ENCODE measurements at regions not wholly inside any gene's neighbourhood (a gene's known extent, or its start where the extent isn't known, plus 50 kb on each side); places are given as distances from the start of the nearest gene placed in this dataset.
"Not testable (repeated sequence)": the region's sequence is repeated elsewhere in the genome, so short reads cannot be mapped to it uniquely, and the experiment has no call there.

DNA sequence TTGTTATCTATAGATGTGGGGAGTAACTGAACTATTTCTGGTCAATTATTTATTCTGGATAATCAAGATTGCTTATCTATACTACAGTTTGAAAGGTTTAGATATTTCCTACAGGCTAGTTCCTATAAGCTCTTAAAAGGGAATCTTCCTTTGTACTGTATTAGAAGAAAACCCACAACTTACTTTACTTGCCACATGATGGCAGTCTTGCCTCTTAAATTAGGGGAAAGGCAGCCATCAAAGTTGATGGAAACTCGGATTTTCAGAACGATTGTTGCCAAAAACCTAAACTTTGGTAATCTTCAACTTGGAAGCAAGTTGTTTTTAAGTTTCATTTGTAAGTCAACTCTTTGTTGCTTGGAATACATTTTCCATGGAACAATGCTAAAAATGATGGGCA, 77.2 kb upstream of the AGTPBP1 start:
- H3K4me1 ChIP-seq (ENCODE audit: insufficient read depth, low read length); H3K9me3 ChIP-seq (ENCODE audit: low read length); CTCF ChIA-PET (ENCODE audit: low intra/inter-chr PET ratio, low total read pairs); H3K9ac ChIP-seq (ENCODE audit: insufficient read depth, low read depth, low read length); H3K27ac ChIP-seq (ENCODE audit: extremely low read length, insufficient read depth, low read length); H3K36me3 ChIP-seq (replicated peaks in 1 of 2; ENCODE audit: control insufficient read depth in 1 of 2, insufficient read depth in 2 of 2, low read length in 2 of 2); H3K4me3 ChIP-seq (replicated peaks in 1 of 3; ENCODE audit: insufficient read depth in 1 of 3, low read depth in 2 of 3, low read length in 3 of 3); H2AFZ ChIP-seq (ENCODE audit: low read length); in situ Hi-C loops (cut with HindIII; ENCODE audit: extremely low pct_ligation_motif_present, low pct_unique_long_range_greater_than_20kb); H3K79me2 ChIP-seq (ENCODE audit: insufficient read depth, low read length); intact Hi-C loops (cut with micrococcal nuclease; ENCODE audit: unreplicated experiment); H4K20me1 ChIP-seq (ENCODE audit: insufficient read depth, low read length); H3K4me2 ChIP-seq (ENCODE audit: low read depth, low read length); BruUV-seq (replicated peaks); POLR2A ChIA-PET; H3K27me3 ChIP-seq (ENCODE audit: control insufficient read depth in 1 of 2, insufficient read depth in 2 of 2, low read length in 2 of 2): not testable (repeated sequence)
- WGBS (ENCODE audit: low lambda C conversion rate) = 62% methylated on average over 2 of the region's 2 CpGs
- ATAC-seq = peak; percentile 67
- DNase-seq (ENCODE audit: low spot score) = peak; percentile 7
- FAIRE-seq = peak; percentile 99
- TF ChIP-seq, protein P1, sequence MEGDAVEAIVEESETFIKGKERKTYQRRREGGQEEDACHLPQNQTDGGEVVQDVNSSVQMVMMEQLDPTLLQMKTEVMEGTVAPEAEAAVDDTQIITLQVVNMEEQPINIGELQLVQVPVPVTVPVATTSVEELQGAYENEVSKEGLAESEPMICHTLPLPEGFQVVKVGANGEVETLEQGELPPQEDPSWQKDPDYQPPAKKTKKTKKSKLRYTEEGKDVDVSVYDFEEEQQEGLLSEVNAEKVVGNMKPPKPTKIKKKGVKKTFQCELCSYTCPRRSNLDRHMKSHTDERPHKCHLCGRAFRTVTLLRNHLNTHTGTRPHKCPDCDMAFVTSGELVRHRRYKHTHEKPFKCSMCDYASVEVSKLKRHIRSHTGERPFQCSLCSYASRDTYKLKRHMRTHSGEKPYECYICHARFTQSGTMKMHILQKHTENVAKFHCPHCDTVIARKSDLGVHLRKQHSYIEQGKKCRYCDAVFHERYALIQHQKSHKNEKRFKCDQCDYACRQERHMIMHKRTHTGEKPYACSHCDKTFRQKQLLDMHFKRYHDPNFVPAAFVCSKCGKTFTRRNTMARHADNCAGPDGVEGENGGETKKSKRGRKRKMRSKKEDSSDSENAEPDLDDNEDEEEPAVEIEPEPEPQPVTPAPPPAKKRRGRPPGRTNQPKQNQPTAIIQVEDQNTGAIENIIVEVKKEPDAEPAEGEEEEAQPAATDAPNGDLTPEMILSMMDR (CRISPR knock-in tag; IDR thresholded peaks at IDR 0.05) = peak; percentile 63
- peak; percentile 58 for TF ChIP-seq STAG1 (CRISPR knock-in tag; IDR thresholded peaks at IDR 0.05)

GRCh38 chr9:85820598-85820997, 78.8 kb upstream of the AGTPBP1 start:
- ATAC-seq; H3K36me3 ChIP-seq (replicated peaks in 1 of 2; ENCODE audit: control insufficient read depth in 1 of 2, insufficient read depth in 2 of 2, low read length in 2 of 2); H3K79me2 ChIP-seq (ENCODE audit: insufficient read depth, low read length); H3K4me3 ChIP-seq (replicated peaks in 1 of 3; ENCODE audit: insufficient read depth in 1 of 3, low read depth in 2 of 3, low read length in 3 of 3); H3K27me3 ChIP-seq (ENCODE audit: control insufficient read depth in 1 of 2, insufficient read depth in 2 of 2, low read length in 2 of 2); H3K9ac ChIP-seq (ENCODE audit: insufficient read depth, low read depth, low read length); H3K9me3 ChIP-seq (ENCODE audit: low read length); H4K20me1 ChIP-seq (ENCODE audit: insufficient read depth, low read length); H3K4me1 ChIP-seq (ENCODE audit: insufficient read depth, low read length); H3K27ac ChIP-seq (ENCODE audit: extremely low read length, insufficient read depth, low read length); DNase-seq (ENCODE audit: low spot score); CTCF ChIA-PET (ENCODE audit: low intra/inter-chr PET ratio, low total read pairs); H2AFZ ChIP-seq (ENCODE audit: low read length); BruUV-seq (replicated peaks); H3K4me2 ChIP-seq (ENCODE audit: low read depth, low read length); intact Hi-C loops (cut with micrococcal nuclease; ENCODE audit: unreplicated experiment); FAIRE-seq; POLR2A ChIA-PET; in situ Hi-C loops (cut with HindIII; ENCODE audit: extremely low pct_ligation_motif_present, low pct_unique_long_range_greater_than_20kb): not testable (repeated sequence)
- 97% methylated on average over 5 of the region's 5 CpGs for WGBS (ENCODE audit: low lambda C conversion rate)
